ENCODE measurements at regions not wholly inside any gene's neighbourhood (a gene's known extent, or its start where the extent isn't known, plus 50 kb on each side); places are given as distances from the start of the nearest gene placed in this dataset.

- H3K27ac ChIP-seq (ENCODE audit: control insufficient read depth, insufficient read depth, low read length), result no peak overlapping the region
- no peaks in the 10 kb centered on the region for H3K36me3 ChIP-seq (ENCODE audit: control insufficient read depth in 2 of 2, extremely low read depth in 1 of 2, insufficient read depth in 2 of 2, low read length in 2 of 2)
- no peak overlapping the region for H3K9ac ChIP-seq (ENCODE audit: control insufficient read depth, extremely low read depth, insufficient read depth, low read length)
- TF ChIP-seq, protein P1, sequence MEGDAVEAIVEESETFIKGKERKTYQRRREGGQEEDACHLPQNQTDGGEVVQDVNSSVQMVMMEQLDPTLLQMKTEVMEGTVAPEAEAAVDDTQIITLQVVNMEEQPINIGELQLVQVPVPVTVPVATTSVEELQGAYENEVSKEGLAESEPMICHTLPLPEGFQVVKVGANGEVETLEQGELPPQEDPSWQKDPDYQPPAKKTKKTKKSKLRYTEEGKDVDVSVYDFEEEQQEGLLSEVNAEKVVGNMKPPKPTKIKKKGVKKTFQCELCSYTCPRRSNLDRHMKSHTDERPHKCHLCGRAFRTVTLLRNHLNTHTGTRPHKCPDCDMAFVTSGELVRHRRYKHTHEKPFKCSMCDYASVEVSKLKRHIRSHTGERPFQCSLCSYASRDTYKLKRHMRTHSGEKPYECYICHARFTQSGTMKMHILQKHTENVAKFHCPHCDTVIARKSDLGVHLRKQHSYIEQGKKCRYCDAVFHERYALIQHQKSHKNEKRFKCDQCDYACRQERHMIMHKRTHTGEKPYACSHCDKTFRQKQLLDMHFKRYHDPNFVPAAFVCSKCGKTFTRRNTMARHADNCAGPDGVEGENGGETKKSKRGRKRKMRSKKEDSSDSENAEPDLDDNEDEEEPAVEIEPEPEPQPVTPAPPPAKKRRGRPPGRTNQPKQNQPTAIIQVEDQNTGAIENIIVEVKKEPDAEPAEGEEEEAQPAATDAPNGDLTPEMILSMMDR (optimal IDR thresholded peaks at IDR 0.05 in 1 of 3, IDR thresholded peaks at IDR 0.05 in 1 of 3, conservative IDR thresholded peaks at IDR 0.05 in 1 of 3; ENCODE audit: extremely low read depth in 1 of 3, insufficient read depth in 2 of 3, low read length in 3 of 3), result no peak
- TF ChIP-seq EZH2 (IDR thresholded peaks at IDR 0.05; ENCODE audit: low read length), result no peak
- DNase-seq (ENCODE audit: low read depth, low spot score), result no peak
- no peak for FAIRE-seq
- H3K4me2 ChIP-seq (ENCODE audit: control insufficient read depth, extremely low read depth, insufficient read depth, low read depth, low read length), result no peak overlapping the region
- H3K4me1 ChIP-seq (ENCODE audit: control insufficient read depth, extremely low read depth, insufficient read depth, low read length), result no peaks in the 10 kb centered on the region
- no peak overlapping the region for H2AFZ ChIP-seq (ENCODE audit: control insufficient read depth, low read length)
- no peak overlapping the region for H3K4me3 ChIP-seq (ENCODE audit: control insufficient read depth in 2 of 3, extremely low read depth in 1 of 3, insufficient read depth in 2 of 3, low read depth in 1 of 3, low read length in 3 of 3)
- H3K9me1 ChIP-seq (ENCODE audit: control insufficient read depth, extremely low read depth, insufficient read depth, low read length), result no peaks in the 10 kb centered on the region
- dilution Hi-C loops (cut with MboI; ENCODE audit: extremely low pct_ligation_motif_present, low sequenced_read_pairs), result no loop called here
- H3K9me3 ChIP-seq (ENCODE audit: control insufficient read depth, low read depth, low read length), result no peaks in the 10 kb centered on the region
- no peaks in the 10 kb centered on the region for H3K79me2 ChIP-seq (ENCODE audit: control insufficient read depth, insufficient read depth, low read length)
- no peaks in the 10 kb centered on the region for H4K20me1 ChIP-seq (ENCODE audit: control insufficient read depth, extremely low read depth, insufficient read depth, low read length)
- H3K27me3 ChIP-seq (ENCODE audit: control insufficient read depth, extremely low read depth, insufficient read depth, low read length), result no peaks in the 10 kb centered on the region
Measured at GRCh38 chr4:81665045-81665444, 193.3 kb upstream of the RASGEF1B start.

DNA sequence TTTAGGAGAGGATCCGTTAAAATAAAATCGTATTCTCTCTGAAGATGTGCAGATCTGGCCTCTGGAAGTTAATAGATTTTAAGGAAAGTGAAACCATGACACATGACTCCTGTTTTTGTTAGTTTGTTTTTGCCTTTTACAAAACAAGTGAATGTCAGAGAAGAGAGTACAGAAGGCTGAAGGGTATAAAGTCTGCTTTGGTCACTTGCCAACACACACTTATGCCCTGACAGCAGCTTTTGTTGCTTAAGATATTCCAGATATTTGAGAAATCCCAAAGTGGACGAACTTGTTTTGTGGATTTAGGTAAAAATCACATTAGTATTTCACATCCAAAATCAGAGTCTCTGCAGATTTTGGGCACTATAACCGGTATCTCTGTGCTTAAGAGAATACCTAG, 192.4 kb upstream of the RASGEF1B start:
- no peak overlapping the region for H3K9ac ChIP-seq (ENCODE audit: control insufficient read depth, extremely low read depth, insufficient read depth, low read length)
- TF ChIP-seq, protein P1 (optimal IDR thresholded peaks at IDR 0.05 in 1 of 3, IDR thresholded peaks at IDR 0.05 in 1 of 3, conservative IDR thresholded peaks at IDR 0.05 in 1 of 3; ENCODE audit: extremely low read depth in 1 of 3, insufficient read depth in 2 of 3, low read length in 3 of 3), result no peak
- FAIRE-seq (no peak), DNase-seq (ENCODE audit: low read depth, low spot score) (no peak)
- no peak overlapping the region for H3K4me3 ChIP-seq (ENCODE audit: control insufficient read depth in 2 of 3, extremely low read depth in 1 of 3, insufficient read depth in 2 of 3, low read depth in 1 of 3, low read length in 3 of 3)
- H3K4me2 ChIP-seq (ENCODE audit: control insufficient read depth, extremely low read depth, insufficient read depth, low read depth, low read length), result no peak overlapping the region
- no peak overlapping the region for H3K27ac ChIP-seq (ENCODE audit: control insufficient read depth, insufficient read depth, low read length)
- no peaks in the 10 kb centered on the region for H3K79me2 ChIP-seq (ENCODE audit: control insufficient read depth, insufficient read depth, low read length)
- H3K36me3 ChIP-seq (ENCODE audit: control insufficient read depth in 2 of 2, extremely low read depth in 1 of 2, insufficient read depth in 2 of 2, low read length in 2 of 2), result no peaks in the 10 kb centered on the region
- no peaks in the 10 kb centered on the region for H3K27me3 ChIP-seq (ENCODE audit: control insufficient read depth, extremely low read depth, insufficient read depth, low read length)
- H3K9me1 ChIP-seq (ENCODE audit: control insufficient read depth, extremely low read depth, insufficient read depth, low read length), result no peaks in the 10 kb centered on the region
- H4K20me1 ChIP-seq (ENCODE audit: control insufficient read depth, extremely low read depth, insufficient read depth, low read length), result no peaks in the 10 kb centered on the region
- no peaks in the 10 kb centered on the region for H3K4me1 ChIP-seq (ENCODE audit: control insufficient read depth, extremely low read depth, insufficient read depth, low read length)
- dilution Hi-C loops (cut with MboI; ENCODE audit: extremely low pct_ligation_motif_present, low sequenced_read_pairs), result no loop called here
- no peak overlapping the region for H2AFZ ChIP-seq (ENCODE audit: control insufficient read depth, low read length)
- H3K9me3 ChIP-seq (ENCODE audit: control insufficient read depth, low read depth, low read length), result no peaks in the 10 kb centered on the region

All from keratinocyte (primary cell).